CD14-positive monocyte (primary cell): ENCODE measurements at regions not wholly inside any gene's neighbourhood (a gene's known extent, or its start where the extent isn't known, plus 50 kb on each side); places are given as distances from the start of the nearest gene placed in this dataset.

Experiments used
- DNase-seq, 3 donors: peaks; one replicate each; pipeline ENCODE4 v3.0.0-alpha.2; 2011 to 2022
- H2AFZ ChIP-seq: 2 replicates; pipeline ENCODE4 v1.6.0; 2012; ENCODE audit warnings: mild to moderate bottlenecking, low read depth, low read length, inconsistent platforms; ENCODE audit not compliant: insufficient read depth, poor library complexity, severe bottlenecking
- H3K27ac ChIP-seq, 2 donors: 1 replicate in 1 of 2; 2 replicates in 1 of 2; pipeline ENCODE4 v1.5.1; 2012 to 2013; ENCODE audit warnings: low read length in 2 of 2, control low read depth in 1 of 2, inconsistent platforms in 1 of 2, low read depth in 1 of 2, mild to moderate bottlenecking in 1 of 2
- H3K27me3 ChIP-seq, 2 donors: one replicate each; pipeline versions ENCODE4 v1.6.0 to v1.6.1; 2011 to 2013; ENCODE audit warnings: low read length in 2 of 2; ENCODE audit not compliant: control insufficient read depth in 2 of 2, insufficient read depth in 2 of 2
- H3K36me3 ChIP-seq, 2 donors: replicated peaks in 1 of 2; 1 replicate in 1 of 2; 2 replicates in 1 of 2; pipeline versions ENCODE4 v1.5.1 to v1.6.1; 2012 to 2013; ENCODE audit warnings: low read length in 2 of 2, control low read depth in 1 of 2, inconsistent platforms in 1 of 2, mild to moderate bottlenecking in 1 of 2; ENCODE audit not compliant: insufficient read depth in 2 of 2, control insufficient read depth in 1 of 2
- H3K4me1 ChIP-seq, 2 donors: 1 replicate in 1 of 2; 2 replicates in 1 of 2; pipeline versions ENCODE4 v1.5.1 to v1.6.1; 2012 to 2013; ENCODE audit warnings: low read length in 2 of 2, control low read depth in 1 of 2, inconsistent platforms in 1 of 2, mild to moderate bottlenecking in 1 of 2, moderate library complexity in 1 of 2; ENCODE audit not compliant: insufficient read depth in 2 of 2, control insufficient read depth in 1 of 2
- H3K4me2 ChIP-seq: replicated peaks from 2 replicates; pipeline ENCODE3; 2012; ENCODE audit warnings: low read length, moderate library complexity, mild to moderate bottlenecking; ENCODE audit not compliant: poor library complexity, severe bottlenecking; ENCODE audit errors: extremely low read depth
- H3K4me3 ChIP-seq, 3 experiments: fragments of 200-600 bp in 1 of 3; sonication (generic) in 1 of 3; replicated peaks in 1 of 3; 1 replicate in 2 of 3; 2 replicates in 1 of 3; pipeline ENCODE4 v1.5.1; 2011 to 2013; ENCODE audit warnings: low read length in 3 of 3, mild to moderate bottlenecking in 3 of 3, control low read depth in 2 of 3, low read depth in 2 of 3, inconsistent platforms in 1 of 3, moderate library complexity in 1 of 3
- H3K79me2 ChIP-seq: 2 replicates; pipeline ENCODE4 v1.6.0; 2012; ENCODE audit warnings: mild to moderate bottlenecking, control low read depth, inconsistent platforms, low read length, moderate library complexity; ENCODE audit not compliant: insufficient read depth
- H3K9ac ChIP-seq: 2 replicates; pipeline ENCODE4 v1.6.0; 2017; ENCODE audit warnings: low read length, mild to moderate bottlenecking; ENCODE audit not compliant: insufficient read depth, poor library complexity, severe bottlenecking
- H3K9me3 ChIP-seq, 2 donors: replicated peaks in 1 of 2; 1 replicate in 1 of 2; 2 replicates in 1 of 2; pipeline versions ENCODE4 v1.5.1 to v1.6.1; 2012 to 2013; ENCODE audit warnings: low read length in 2 of 2, control low read depth in 1 of 2; ENCODE audit not compliant: control insufficient read depth in 1 of 2, insufficient read depth in 1 of 2
- H4K20me1 ChIP-seq: 2 replicates; pipeline ENCODE4 v1.6.0; 2012; ENCODE audit warnings: mild to moderate bottlenecking, low read length, control low read depth, moderate library complexity; ENCODE audit not compliant: insufficient read depth
- H3K27ac Mint-ChIP-seq, 7 donors: one replicate each; pipeline ENCODE4 v1.8.0; 2020; ENCODE audit warnings: mild to moderate bottlenecking in 7 of 7, mixed read lengths in 7 of 7, moderate library complexity in 6 of 7, inconsistent platforms in 2 of 7
- H3K27me3 Mint-ChIP-seq, 3 donors: one replicate each; pipeline ENCODE4 v1.8.0; 2021 to 2022; ENCODE audit warnings: low read depth in 3 of 3, mild to moderate bottlenecking in 3 of 3, mixed read lengths in 3 of 3, moderate library complexity in 3 of 3, inconsistent platforms in 1 of 3
- H3K36me3 Mint-ChIP-seq, 2 donors: one replicate each; pipeline ENCODE4 v1.8.0; 2020; ENCODE audit warnings: mixed read lengths in 2 of 2, inconsistent platforms in 1 of 2, mild to moderate bottlenecking in 1 of 2
- H3K4me1 Mint-ChIP-seq: one replicate; pipeline ENCODE4 v1.8.0; 2020; ENCODE audit warnings: mild to moderate bottlenecking, mixed read lengths
- H3K4me3 Mint-ChIP-seq, 2 donors: one replicate each; pipeline ENCODE4 v1.8.0; 2020; ENCODE audit warnings: mild to moderate bottlenecking in 2 of 2, mixed read lengths in 2 of 2, moderate library complexity in 1 of 2
- H3K9me3 Mint-ChIP-seq, 7 donors: one replicate each; pipeline ENCODE4 v1.8.0; 2020 to 2022; ENCODE audit warnings: mixed read lengths in 7 of 7, mild to moderate bottlenecking in 6 of 7, moderate library complexity in 6 of 7, inconsistent platforms in 2 of 7
- CTCF ChIP-seq: fragments of 200-600 bp; IDR thresholded peaks from one replicate; pipeline ENCODE4 v1.8.0; 2022; ENCODE audit warnings: antibody characterized with exemption, mild to moderate bottlenecking
- WGBS: methylation state at CpG from one replicate; pipeline ENCODE4 v1.1.5; 2013; ENCODE audit warnings: missing lambda C conversion rate; ENCODE audit not compliant: insufficient coverage; 5-methylcytosine and 5-hydroxymethylcytosine counted together
- intact Hi-C, 2 donors: fragments of 100-400 bp; cut with micrococcal nuclease; formaldehyde crosslinking; loops; one replicate each; pipeline versions ENCODE4 v1.15.0 to v1.15.1; 2023

GRCh38 chr5:26690511-26690910 is 347.9 kb downstream of the CDH9 start:
- TF ChIP-seq CTCF: no peak
- no peak overlapping the region for H2AFZ ChIP-seq
- no peak overlapping the region for H3K4me3 Mint-ChIP-seq
- H3K9me3 Mint-ChIP-seq: peaks cover 0 to 5% (median 3%) of the 10 kb centered on the region in 7 donors
- H4K20me1 ChIP-seq: no peaks in the 10 kb centered on the region
- no peaks in the 10 kb centered on the region for H3K36me3 Mint-ChIP-seq
- no peaks in the 10 kb centered on the region for H3K9me3 ChIP-seq
- H3K27me3 Mint-ChIP-seq: no peaks in the 10 kb centered on the region
- H3K4me3 ChIP-seq: no peak overlapping the region
- no peaks in the 10 kb centered on the region for H3K4me1 ChIP-seq
- DNase-seq: no peak
- H3K79me2 ChIP-seq: no peaks in the 10 kb centered on the region
- no peaks in the 10 kb centered on the region for H3K4me1 Mint-ChIP-seq
- no CpG with 5 or more reads among the region's 1 CpG for WGBS
- no peak overlapping the region for H3K27ac ChIP-seq
- H3K27ac Mint-ChIP-seq: no peak overlapping the region
- no peak overlapping the region for H3K9ac ChIP-seq
- H3K36me3 ChIP-seq: no peaks in the 10 kb centered on the region
- H3K27me3 ChIP-seq: no peaks in the 10 kb centered on the region
- no peak overlapping the region for H3K4me2 ChIP-seq
- intact Hi-C loops: no loop called here

- Mint-ChIP-seq H3K36me3 (no peaks in the 10 kb centered on the region), H3K9me3 (peaks cover 0 to 6% (median 2%) of the 10 kb centered on the region in 7 donors)
- no peak overlapping the region for H3K4me2 ChIP-seq
Measured at GRCh38 chr5:26681861-26682260, 356.5 kb downstream of the CDH9 start.

More at GRCh38 chr5:26681861-26682260, 356.5 kb downstream of the CDH9 start:
- no peaks in the 10 kb centered on the region for H3K27me3 ChIP-seq
- H3K9ac ChIP-seq: no peak overlapping the region
- H3K27ac Mint-ChIP-seq: no peak overlapping the region
- H3K27me3 Mint-ChIP-seq: no peaks in the 10 kb centered on the region
- intact Hi-C loops: no loop called here
- no peaks in the 10 kb centered on the region for H3K4me1 Mint-ChIP-seq
- no peaks in the 10 kb centered on the region for H3K4me1 ChIP-seq
- H3K4me3 Mint-ChIP-seq: no peak overlapping the region
- H3K4me3 ChIP-seq: no peak overlapping the region
- H2AFZ ChIP-seq: no peak overlapping the region
- no CpG with 5 or more reads among the region's 1 CpG for WGBS
- no peak for TF ChIP-seq CTCF
- H3K9me3 ChIP-seq: peaks cover 0 to 4% of the 10 kb centered on the region in 2 donors
- no peak overlapping the region for H3K27ac ChIP-seq
- H4K20me1 ChIP-seq: no peaks in the 10 kb centered on the region
- DNase-seq: no peak
- H3K79me2 ChIP-seq: no peaks in the 10 kb centered on the region
- H3K36me3 ChIP-seq: no peaks in the 10 kb centered on the region
